A673 (cell line): ENCODE measurements at regions not wholly inside any gene's neighbourhood (a gene's known extent, or its start where the extent isn't known, plus 50 kb on each side); places are given as distances from the start of the nearest gene placed in this dataset.

Experiments used
- CTCF ChIP-seq: fragments of 300-800, 200-600 bp; sonication (generic); conservative IDR thresholded peaks from 2 replicates; pipeline ENCODE4 v1.5.1; 2017; ENCODE audit warnings: low read depth, mild to moderate bottlenecking, antibody characterized with exemption, low read length, moderate library complexity, mixed read lengths
- EZH2 ChIP-seq: fragments of 200-600 bp; sonication (generic); IDR thresholded peaks from 2 replicates; pipeline ENCODE4 v1.6.1; 2017; ENCODE audit warnings: borderline replicate concordance, low read depth, mild to moderate bottlenecking, mixed read lengths, antibody characterized with exemption, low read length; ENCODE audit not compliant: poor library complexity, severe bottlenecking

GRCh38 chr16:48024042-48024441 lies 131.8 kb downstream of the ABCC12 start:
- TF ChIP-seq CTCF: no peak
- no peak for TF ChIP-seq EZH2
